Fibroblast of lung (primary cell): ENCODE measurements at regions not wholly inside any gene's neighbourhood (a gene's known extent, or its start where the extent isn't known, plus 50 kb on each side); places are given as distances from the start of the nearest gene placed in this dataset.

Experiments used
- DNase-seq, 2 donors: peaks; one replicate each; pipeline versions ENCODE4 v3.0.0 to v3.0.0-alpha.2; 2010; ENCODE audit warnings: low read depth in 2 of 2
- H2AFZ ChIP-seq: 2 replicates; pipeline ENCODE4 v1.5.1; 2012; ENCODE audit warnings: low read length, control low read depth, inconsistent platforms
- H3K27ac ChIP-seq: 2 replicates; pipeline ENCODE4 v1.5.1; 2011; ENCODE audit warnings: low read length, control low read depth; ENCODE audit not compliant: insufficient read depth
- H3K27me3 ChIP-seq: 2 replicates; pipeline ENCODE4 v1.5.1; 2011; ENCODE audit warnings: mild to moderate bottlenecking, low read length; ENCODE audit not compliant: control insufficient read depth, insufficient read depth
- H3K36me3 ChIP-seq: 2 replicates; pipeline ENCODE4 v1.5.1; 2011; ENCODE audit warnings: low read length; ENCODE audit not compliant: control insufficient read depth, insufficient read depth
- H3K4me1 ChIP-seq: 2 replicates; pipeline ENCODE4 v1.5.1; 2011; ENCODE audit warnings: low read length; ENCODE audit not compliant: control insufficient read depth, insufficient read depth; ENCODE audit errors: extremely low read depth
- H3K4me2 ChIP-seq: 2 replicates; pipeline ENCODE4 v1.5.1; 2011; ENCODE audit warnings: low read length, control low read depth; ENCODE audit not compliant: insufficient read depth; ENCODE audit errors: extremely low read depth
- H3K4me3 ChIP-seq, 4 experiments: fragments of 200-600 bp in 1 of 4; sonication (generic) in 1 of 4; replicated peaks in 1 of 4; 2 replicates each; pipeline ENCODE4 v1.5.1; 2011 to 2016; ENCODE audit warnings: low read length in 4 of 4, low read depth in 3 of 4, mild to moderate bottlenecking in 3 of 4, control low read depth in 2 of 4, inconsistent platforms in 1 of 4, mixed read lengths in 1 of 4; ENCODE audit not compliant: insufficient read depth in 1 of 4; ENCODE audit errors: control extremely low read depth in 1 of 4
- H3K79me2 ChIP-seq: 2 replicates; pipeline ENCODE4 v1.5.1; 2012; ENCODE audit warnings: mild to moderate bottlenecking, low read length, inconsistent platforms; ENCODE audit not compliant: control insufficient read depth, insufficient read depth
- H3K9ac ChIP-seq: 2 replicates; pipeline ENCODE4 v1.5.1; 2011; ENCODE audit warnings: mild to moderate bottlenecking, low read length, control low read depth; ENCODE audit not compliant: insufficient read depth
- H3K9me3 ChIP-seq: 2 replicates; pipeline ENCODE4 v1.5.1; 2012; ENCODE audit warnings: low read depth, low read length; ENCODE audit not compliant: control insufficient read depth, insufficient read depth
- H4K20me1 ChIP-seq: 2 replicates; pipeline ENCODE4 v1.5.1; 2011; ENCODE audit warnings: low read length; ENCODE audit not compliant: control insufficient read depth, insufficient read depth; ENCODE audit errors: extremely low read depth
- EZH2 ChIP-seq: IDR thresholded peaks from 2 replicates; pipeline ENCODE4 v1.5.1; 2012; ENCODE audit warnings: low read length, control low read depth, mild to moderate bottlenecking; ENCODE audit errors: missing control alignments
- TF ChIP-seq, protein P1 (sequence below), 2 donors: IDR thresholded peaks in 1 of 2; conservative IDR thresholded peaks in 1 of 2; 1 replicate in 1 of 2; 2 replicates in 1 of 2; pipeline ENCODE4 v1.5.1; 2011 to 2012; ENCODE audit warnings: low read length in 2 of 2, control low read depth in 1 of 2, inconsistent platforms in 1 of 2, low read depth in 1 of 2, mild to moderate bottlenecking in 1 of 2

DNA sequence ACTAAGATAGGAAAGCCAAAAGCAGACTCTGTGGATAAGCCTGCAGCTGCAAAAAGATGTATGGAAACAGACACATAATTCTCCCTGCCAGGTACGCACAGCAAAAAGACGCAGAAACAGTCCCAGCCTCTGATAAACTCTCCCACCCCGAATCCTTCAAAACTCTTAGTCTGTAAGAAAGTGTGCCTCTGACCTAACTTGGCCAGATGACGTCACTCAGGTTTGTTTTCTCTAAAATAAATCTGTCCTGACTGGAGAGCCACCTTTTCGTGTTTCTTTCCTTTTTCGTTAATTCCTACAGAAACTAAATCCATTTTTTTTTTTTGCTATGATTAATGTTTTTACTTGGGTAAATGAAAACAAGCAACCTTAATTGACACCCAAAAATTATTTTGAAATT is 793.8 kb downstream of the SORCS1 start:
- H3K4me3 ChIP-seq: no peak overlapping the region
- H3K4me1 ChIP-seq: no peaks in the 10 kb centered on the region
- no peak overlapping the region for H3K27ac ChIP-seq
- H3K9ac ChIP-seq: no peak overlapping the region
- DNase-seq: no peak
- no peaks in the 10 kb centered on the region for H3K36me3 ChIP-seq
- H3K4me2 ChIP-seq: no peak overlapping the region
- no peaks in the 10 kb centered on the region for H3K27me3 ChIP-seq
- H2AFZ ChIP-seq: no peak overlapping the region
- no peaks in the 10 kb centered on the region for H3K9me3 ChIP-seq
- no peaks in the 10 kb centered on the region for H3K79me2 ChIP-seq
- TF ChIP-seq, protein P1, sequence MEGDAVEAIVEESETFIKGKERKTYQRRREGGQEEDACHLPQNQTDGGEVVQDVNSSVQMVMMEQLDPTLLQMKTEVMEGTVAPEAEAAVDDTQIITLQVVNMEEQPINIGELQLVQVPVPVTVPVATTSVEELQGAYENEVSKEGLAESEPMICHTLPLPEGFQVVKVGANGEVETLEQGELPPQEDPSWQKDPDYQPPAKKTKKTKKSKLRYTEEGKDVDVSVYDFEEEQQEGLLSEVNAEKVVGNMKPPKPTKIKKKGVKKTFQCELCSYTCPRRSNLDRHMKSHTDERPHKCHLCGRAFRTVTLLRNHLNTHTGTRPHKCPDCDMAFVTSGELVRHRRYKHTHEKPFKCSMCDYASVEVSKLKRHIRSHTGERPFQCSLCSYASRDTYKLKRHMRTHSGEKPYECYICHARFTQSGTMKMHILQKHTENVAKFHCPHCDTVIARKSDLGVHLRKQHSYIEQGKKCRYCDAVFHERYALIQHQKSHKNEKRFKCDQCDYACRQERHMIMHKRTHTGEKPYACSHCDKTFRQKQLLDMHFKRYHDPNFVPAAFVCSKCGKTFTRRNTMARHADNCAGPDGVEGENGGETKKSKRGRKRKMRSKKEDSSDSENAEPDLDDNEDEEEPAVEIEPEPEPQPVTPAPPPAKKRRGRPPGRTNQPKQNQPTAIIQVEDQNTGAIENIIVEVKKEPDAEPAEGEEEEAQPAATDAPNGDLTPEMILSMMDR (conservative IDR thresholded peaks at IDR 0.05 in 1 of 2, IDR thresholded peaks at IDR 0.05 in 1 of 2; ENCODE audit: low read depth in 1 of 2, low read length in 2 of 2): no peak
- no peak for TF ChIP-seq EZH2
- H4K20me1 ChIP-seq: no peaks in the 10 kb centered on the region

DNA sequence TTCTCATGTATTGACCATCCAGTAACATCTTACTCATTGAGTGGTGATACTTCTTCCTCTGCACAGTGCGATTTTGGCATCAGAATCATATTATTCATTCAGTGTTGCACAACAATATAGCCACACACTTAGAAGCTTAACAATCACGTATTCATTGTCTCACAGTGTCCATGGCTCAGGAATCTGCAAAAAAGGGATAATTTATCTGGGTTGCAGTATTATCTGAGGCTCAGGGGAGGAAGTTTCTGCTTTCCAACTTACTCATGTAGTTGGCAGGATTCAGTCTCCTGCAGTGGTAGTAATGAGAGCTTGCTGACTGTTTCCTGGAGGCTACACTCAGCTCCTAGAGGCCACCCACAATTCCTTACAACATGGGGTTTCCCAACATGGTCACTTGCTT is 803.6 kb downstream of the SORCS1 start:
- no peak overlapping the region for H2AFZ ChIP-seq
- H3K9me3 ChIP-seq: no peaks in the 10 kb centered on the region
- H3K27me3 ChIP-seq: no peaks in the 10 kb centered on the region
- no peaks in the 10 kb centered on the region for H3K4me1 ChIP-seq
- H3K4me3 ChIP-seq: no peak overlapping the region
- no peak for TF ChIP-seq EZH2
- TF ChIP-seq, protein P1 (conservative IDR thresholded peaks at IDR 0.05 in 1 of 2, IDR thresholded peaks at IDR 0.05 in 1 of 2; ENCODE audit: low read depth in 1 of 2, low read length in 2 of 2): no peak
- no peak overlapping the region for H3K4me2 ChIP-seq
- no peaks in the 10 kb centered on the region for H4K20me1 ChIP-seq
- no peak overlapping the region for H3K27ac ChIP-seq
- DNase-seq: peak; percentile 49 to 72
- H3K9ac ChIP-seq: no peak overlapping the region
- no peaks in the 10 kb centered on the region for H3K79me2 ChIP-seq
- H3K36me3 ChIP-seq: no peaks in the 10 kb centered on the region

DNA sequence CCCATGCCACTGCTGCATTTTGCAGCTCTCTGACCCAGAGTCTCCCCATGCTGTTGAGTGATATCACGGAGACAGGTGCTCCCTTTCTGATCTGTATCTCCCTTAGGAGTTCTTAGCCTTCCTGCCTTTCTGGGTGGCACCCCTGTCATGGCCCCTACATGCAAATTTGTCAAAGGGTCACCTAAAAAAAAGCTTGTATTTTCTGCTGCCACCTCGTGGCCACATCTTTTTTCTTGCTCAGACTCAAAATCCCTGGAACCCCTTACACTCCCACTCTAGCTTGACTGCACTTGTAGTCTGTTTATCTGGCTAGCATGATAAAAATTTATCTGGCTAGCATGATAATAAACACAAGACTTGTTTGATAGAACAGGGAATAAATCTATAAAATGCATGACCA is 809.1 kb downstream of the SORCS1 start:
- Histone ChIP-seq H3K4me2 (no peak overlapping the region), H3K9me3 (no peaks in the 10 kb centered on the region), H2AFZ (no peak overlapping the region), H3K79me2 (no peaks in the 10 kb centered on the region), H3K27ac (no peak overlapping the region), H3K4me1 (no peaks in the 10 kb centered on the region), H3K9ac (no peak overlapping the region), H3K4me3 (no peak overlapping the region), H4K20me1 (no peaks in the 10 kb centered on the region), H3K27me3 (no peaks in the 10 kb centered on the region), H3K36me3 (no peaks in the 10 kb centered on the region)
- TF ChIP-seq, protein P1 (conservative IDR thresholded peaks at IDR 0.05 in 1 of 2, IDR thresholded peaks at IDR 0.05 in 1 of 2; ENCODE audit: low read depth in 1 of 2, low read length in 2 of 2): peak; percentile 3 to 25
- no peak for TF ChIP-seq EZH2
- no peak for DNase-seq
